AG09309 (cell line): ENCODE measurements at regions not wholly inside any gene's neighbourhood (a gene's known extent, or its start where the extent isn't known, plus 50 kb on each side); places are given as distances from the start of the nearest gene placed in this dataset.
"Not testable (repeated sequence)": the region's sequence is repeated elsewhere in the genome, so short reads cannot be mapped to it uniquely, and the experiment has no call there.

Experiments
- DNase-seq: peaks from one replicate; pipeline ENCODE4 v3.0.0-alpha.2; 2010; ENCODE audit warnings: low read depth
- H3K4me3 ChIP-seq: 2 replicates; pipeline ENCODE4 v1.5.1; 2011; ENCODE audit warnings: mild to moderate bottlenecking, low read depth, low read length, moderate library complexity; ENCODE audit not compliant: control insufficient read depth
- CTCF ChIP-seq: IDR thresholded peaks from 2 replicates; pipeline ENCODE4 v1.5.1; 2011; ENCODE audit warnings: mild to moderate bottlenecking, low read depth, low read length, inconsistent platforms; ENCODE audit not compliant: insufficient read depth, control insufficient read depth; ENCODE audit errors: missing control alignments

- no peak for TF ChIP-seq CTCF
- H3K4me3 ChIP-seq = no peak overlapping the region
- DNase-seq = no peak
These were observed 499.0 kb upstream of the SLC35B3 start for GRCh38 chr6:8934318-8934717.

- no peak for DNase-seq
- H3K4me3 ChIP-seq = no peak overlapping the region
- no peak for TF ChIP-seq CTCF
These were observed 494.7 kb upstream of the SLC35B3 start for GRCh38 chr6:8930009-8930408.

- not testable (repeated sequence) for DNase-seq, H3K4me3 ChIP-seq
These were observed 484.9 kb upstream of the SLC35B3 start for GRCh38 chr6:8920244-8920643.

GRCh38 chr6:8918196-8918595 is 482.9 kb upstream of the SLC35B3 start:
- no peak for DNase-seq
- H3K4me3 ChIP-seq = no peak overlapping the region
- no peak for TF ChIP-seq CTCF

GRCh38 chr6:8914700-8915099 is 479.4 kb upstream of the SLC35B3 start:
- no peak for DNase-seq
- TF ChIP-seq CTCF = no peak

GRCh38 chr6:8908638-8909037 is 473.3 kb upstream of the SLC35B3 start:
- no peak for TF ChIP-seq CTCF
- H3K4me3 ChIP-seq = no peak overlapping the region
- DNase-seq = no peak

More at GRCh38 chr6:8914700-8915099, 479.4 kb upstream of the SLC35B3 start:
- H3K4me3 ChIP-seq = no peak overlapping the region

GRCh38 chr6:8906699-8907098 is 471.4 kb upstream of the SLC35B3 start:
- H3K4me3 ChIP-seq = no peak overlapping the region
- DNase-seq = no peak

More at GRCh38 chr6:8906699-8907098, 471.4 kb upstream of the SLC35B3 start:
- no peak for TF ChIP-seq CTCF
